ENCODE measurements at regions not wholly inside any gene's neighbourhood (a gene's known extent, or its start where the extent isn't known, plus 50 kb on each side); places are given as distances from the start of the nearest gene placed in this dataset.
"Not testable (repeated sequence)": the region's sequence is repeated elsewhere in the genome, so short reads cannot be mapped to it uniquely, and the experiment has no call there.

DNA sequence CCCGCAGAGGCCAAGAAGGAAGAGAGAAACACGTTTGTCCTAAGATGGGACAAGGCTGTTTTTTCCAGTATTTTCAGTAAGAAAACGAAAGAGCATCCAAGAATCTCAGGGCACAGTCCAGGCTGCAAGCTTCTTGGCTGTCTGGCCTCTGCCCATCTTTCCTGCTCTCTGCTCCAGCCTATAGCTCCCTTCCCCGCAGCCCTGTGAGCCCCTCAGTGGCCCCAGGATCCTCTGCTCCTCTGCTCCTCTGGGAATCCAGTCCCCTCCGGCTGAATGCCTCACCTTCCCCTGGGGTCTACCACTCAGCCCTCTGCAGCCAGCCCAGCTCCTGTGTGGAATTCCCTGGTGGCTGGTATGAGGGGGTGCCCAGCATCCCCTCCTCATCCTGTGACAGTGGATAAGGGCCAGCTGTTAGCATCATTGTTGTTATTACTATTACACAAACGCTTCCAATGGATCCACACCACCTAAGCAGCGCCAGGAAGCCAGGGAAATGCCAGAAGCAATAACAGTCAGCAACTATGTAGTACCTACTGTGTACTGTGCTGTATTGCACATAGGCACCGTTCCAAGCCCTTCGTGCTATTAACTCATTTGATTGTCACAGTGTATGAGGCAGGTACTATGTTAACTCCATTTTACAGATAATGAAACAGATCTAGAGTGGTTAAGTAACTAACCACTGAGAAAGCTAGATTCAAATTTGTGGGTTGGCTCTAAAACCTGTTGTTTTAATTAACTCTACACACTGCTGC, 60.3 kb upstream of the PTPN1 start:
- Mint-ChIP-seq H3K9me3 (no peaks in the 10 kb centered on the region), H3K4me3 (no peak overlapping the region), H3K36me3 (ENCODE audit: low read depth) (no peaks in the 10 kb centered on the region), H3K27ac (no peak overlapping the region), H3K4me1 (ENCODE audit: low read depth) (peaks cover 19% of the 10 kb centered on the region), H3K27me3 (ENCODE audit: low read depth) (peaks cover 26% of the 10 kb centered on the region)
- no peak for DNase-seq (ENCODE audit: low spot score)

DNA sequence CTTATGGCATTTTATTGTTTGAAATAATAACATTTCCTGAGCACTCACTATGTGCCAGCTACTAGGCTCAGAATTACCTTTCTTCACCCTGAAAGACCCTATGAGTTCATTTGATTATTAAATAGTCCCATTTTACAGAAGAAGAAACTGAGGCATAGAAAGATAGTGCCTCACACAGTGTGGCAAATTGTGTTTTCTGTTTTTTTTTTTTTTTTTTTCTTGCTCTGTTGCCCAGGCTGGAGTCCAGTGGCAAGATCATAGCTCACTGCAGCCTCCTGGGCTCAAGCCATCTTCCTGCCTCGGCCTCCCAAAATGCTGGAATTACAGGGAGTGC, 59.7 kb upstream of the PTPN1 start:
- peaks cover 26% of the 10 kb centered on the region for H3K27me3 Mint-ChIP-seq (ENCODE audit: low read depth)
- H3K36me3 Mint-ChIP-seq (ENCODE audit: low read depth), result no peaks in the 10 kb centered on the region
- no peaks in the 10 kb centered on the region for H3K9me3 Mint-ChIP-seq
- H3K4me3 Mint-ChIP-seq, result no peak overlapping the region
- H3K4me1 Mint-ChIP-seq (ENCODE audit: low read depth), result peaks cover 19% of the 10 kb centered on the region
- no peak overlapping the region for H3K27ac Mint-ChIP-seq
- DNase-seq (ENCODE audit: low spot score), result no peak

DNA sequence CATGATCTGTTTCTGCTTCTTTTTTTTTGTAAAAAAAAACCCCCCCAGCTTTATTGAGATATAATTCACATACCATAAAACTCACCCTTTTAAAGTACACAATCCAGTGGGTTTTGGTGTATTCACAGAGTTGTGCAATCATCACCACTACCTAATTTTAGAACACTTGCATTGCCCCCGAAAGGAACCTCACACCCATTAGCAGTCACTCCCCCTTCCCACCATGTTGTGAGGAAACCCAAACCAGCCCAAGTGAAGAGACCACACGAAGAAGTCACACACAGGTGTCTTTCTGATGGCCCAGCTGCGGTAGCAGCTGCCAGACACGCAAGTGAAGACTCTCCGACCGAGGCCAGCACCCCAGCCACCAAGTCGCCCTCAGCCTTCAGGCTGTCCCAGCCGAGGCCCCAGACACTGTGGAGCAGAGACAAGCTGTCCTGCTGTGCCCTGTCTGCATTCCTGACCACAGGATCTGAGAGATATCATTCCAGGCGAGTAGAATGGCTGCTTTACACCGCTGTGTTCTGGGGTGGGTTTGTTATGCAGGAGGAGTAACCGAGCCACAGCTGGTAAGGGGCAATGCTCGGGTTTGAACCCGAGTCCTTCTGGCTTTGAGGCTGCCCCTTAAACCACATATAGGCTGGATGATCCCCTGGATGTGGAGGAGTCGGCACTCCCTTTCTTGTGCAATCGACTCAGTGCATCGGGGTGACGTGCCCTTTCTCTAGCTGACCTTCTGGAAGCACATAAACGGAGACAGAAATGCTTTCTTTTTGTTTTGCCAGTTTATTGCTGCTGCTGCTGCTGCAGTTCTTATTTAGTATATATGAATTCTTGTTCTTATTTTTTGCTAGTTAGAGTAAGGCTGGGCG, 59.1 kb upstream of the PTPN1 start:
- no peak overlapping the region for H3K27ac Mint-ChIP-seq
- no peaks in the 10 kb centered on the region for H3K36me3 Mint-ChIP-seq (ENCODE audit: low read depth)
- peaks cover 26% of the 10 kb centered on the region for H3K27me3 Mint-ChIP-seq (ENCODE audit: low read depth)
- peaks cover 19% of the 10 kb centered on the region for H3K4me1 Mint-ChIP-seq (ENCODE audit: low read depth)
- H3K9me3 Mint-ChIP-seq, result no peaks in the 10 kb centered on the region
- peak overlapping the region; percentile 49 for H3K4me3 Mint-ChIP-seq
- no peak for DNase-seq (ENCODE audit: low spot score)

DNA sequence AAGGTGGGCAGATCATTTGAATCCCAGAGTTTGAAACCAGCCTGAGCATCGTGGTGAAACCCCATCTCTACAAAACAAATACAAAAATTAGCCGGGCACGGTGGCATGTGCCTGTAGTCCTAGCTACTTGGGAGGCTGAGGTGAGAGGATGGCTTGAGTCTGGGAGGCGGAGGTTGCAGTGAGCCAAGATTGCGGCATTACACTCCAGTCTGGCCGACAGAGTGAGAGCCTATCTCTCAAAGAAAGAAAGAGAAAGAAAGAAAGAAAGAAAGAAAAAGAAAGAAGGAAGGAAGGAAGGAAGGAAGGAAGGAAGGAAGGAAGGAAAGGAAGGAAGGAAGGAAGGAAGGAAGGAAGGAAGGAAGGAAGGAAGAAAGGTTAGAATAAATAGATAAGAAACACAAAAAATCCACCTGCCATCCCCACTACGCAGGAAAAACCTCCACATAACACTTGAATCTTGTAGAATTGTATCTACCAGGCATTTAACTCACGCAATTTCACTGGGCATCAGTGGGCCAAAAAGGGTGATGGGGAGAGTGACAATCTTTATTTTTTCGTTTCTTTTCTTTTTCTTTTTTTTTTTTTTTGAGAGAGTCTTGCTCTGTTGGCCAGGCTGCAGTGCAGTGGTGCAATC, 58.3 kb upstream of the PTPN1 start:
- H3K4me3 Mint-ChIP-seq; H3K27ac Mint-ChIP-seq; H3K36me3 Mint-ChIP-seq (ENCODE audit: low read depth); H3K9me3 Mint-ChIP-seq; DNase-seq (ENCODE audit: low spot score): not testable (repeated sequence)
- Mint-ChIP-seq H3K4me1 (ENCODE audit: low read depth) (peaks cover 19% of the 10 kb centered on the region), H3K27me3 (ENCODE audit: low read depth) (peaks cover 26% of the 10 kb centered on the region)

GRCh38 chr20:50453533-50454244, 56.5 kb upstream of the PTPN1 start:
- Mint-ChIP-seq H3K4me3 (no peak overlapping the region), H3K4me1 (ENCODE audit: low read depth) (peaks cover 19% of the 10 kb centered on the region), H3K9me3 (no peaks in the 10 kb centered on the region), H3K27ac (no peak overlapping the region), H3K36me3 (ENCODE audit: low read depth) (no peaks in the 10 kb centered on the region), H3K27me3 (ENCODE audit: low read depth) (peaks cover 20% of the 10 kb centered on the region)
- no peak for DNase-seq (ENCODE audit: low spot score)

DNA sequence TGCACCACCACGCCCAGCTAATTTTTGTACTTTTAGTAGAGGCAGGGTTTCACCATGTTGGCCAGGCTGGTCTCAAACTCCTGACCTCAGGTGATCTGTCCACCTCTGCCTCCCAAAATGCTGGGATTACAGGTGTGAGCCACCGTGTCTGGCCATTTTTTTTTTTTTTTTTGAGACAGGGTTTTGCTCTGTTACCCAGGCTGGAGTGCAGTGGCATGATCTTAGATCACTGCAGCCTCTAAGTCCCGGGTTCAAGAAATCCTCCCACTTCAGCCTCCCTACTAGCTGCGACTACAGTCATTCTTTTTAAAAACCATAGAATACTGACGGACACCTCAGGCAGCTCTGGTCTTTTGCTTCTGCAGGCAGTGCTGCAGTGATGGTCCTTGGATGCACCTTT, 54.9 kb upstream of the PTPN1 start:
- H3K36me3 Mint-ChIP-seq (ENCODE audit: low read depth); H3K9me3 Mint-ChIP-seq; DNase-seq (ENCODE audit: low spot score); H3K27ac Mint-ChIP-seq; H3K4me3 Mint-ChIP-seq: not testable (repeated sequence)
- Mint-ChIP-seq H3K4me1 (ENCODE audit: low read depth) (peaks cover 17% of the 10 kb centered on the region), H3K27me3 (ENCODE audit: low read depth) (peaks cover 20% of the 10 kb centered on the region)

DNA sequence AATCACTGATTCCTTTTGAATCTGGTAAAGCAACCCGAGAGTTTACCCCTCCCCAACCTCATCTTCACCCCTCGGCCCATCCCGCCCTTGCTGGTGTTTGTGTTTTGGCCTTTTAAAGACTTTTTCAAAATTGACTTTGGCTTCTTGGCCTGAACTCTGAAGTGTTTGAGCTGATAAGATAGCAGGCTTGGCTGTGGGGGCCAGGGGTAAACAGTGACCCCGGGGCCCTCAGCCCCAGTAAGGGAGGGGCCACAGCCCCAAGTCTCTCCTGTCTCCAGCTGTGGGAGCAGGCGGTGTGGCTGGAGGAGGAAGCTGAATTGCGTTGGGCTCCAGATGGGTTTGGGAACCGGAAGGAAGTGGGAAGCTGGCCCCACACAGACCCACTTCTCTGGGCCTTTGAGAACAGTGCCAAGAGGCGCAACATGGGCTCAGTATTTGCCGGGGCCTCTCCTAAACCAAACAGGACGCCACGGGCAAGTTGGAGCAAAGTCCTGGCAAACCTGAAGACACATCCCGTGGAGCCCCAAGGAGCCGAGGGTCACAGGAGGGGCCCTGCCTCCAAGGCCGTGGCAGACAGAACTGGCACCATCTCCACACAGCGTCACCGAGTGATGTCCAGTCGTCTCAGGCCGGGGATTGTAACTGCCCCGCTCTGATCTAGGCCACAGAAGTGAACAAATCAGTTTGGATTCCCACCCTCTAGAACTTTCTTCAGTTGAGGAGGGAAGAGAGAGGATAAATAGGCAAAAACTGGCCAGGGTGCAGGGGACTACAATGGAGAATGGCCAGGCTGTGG, 54.3 kb upstream of the PTPN1 start:
- peaks cover 13% of the 10 kb centered on the region for H3K4me1 Mint-ChIP-seq (ENCODE audit: low read depth)

DNA sequence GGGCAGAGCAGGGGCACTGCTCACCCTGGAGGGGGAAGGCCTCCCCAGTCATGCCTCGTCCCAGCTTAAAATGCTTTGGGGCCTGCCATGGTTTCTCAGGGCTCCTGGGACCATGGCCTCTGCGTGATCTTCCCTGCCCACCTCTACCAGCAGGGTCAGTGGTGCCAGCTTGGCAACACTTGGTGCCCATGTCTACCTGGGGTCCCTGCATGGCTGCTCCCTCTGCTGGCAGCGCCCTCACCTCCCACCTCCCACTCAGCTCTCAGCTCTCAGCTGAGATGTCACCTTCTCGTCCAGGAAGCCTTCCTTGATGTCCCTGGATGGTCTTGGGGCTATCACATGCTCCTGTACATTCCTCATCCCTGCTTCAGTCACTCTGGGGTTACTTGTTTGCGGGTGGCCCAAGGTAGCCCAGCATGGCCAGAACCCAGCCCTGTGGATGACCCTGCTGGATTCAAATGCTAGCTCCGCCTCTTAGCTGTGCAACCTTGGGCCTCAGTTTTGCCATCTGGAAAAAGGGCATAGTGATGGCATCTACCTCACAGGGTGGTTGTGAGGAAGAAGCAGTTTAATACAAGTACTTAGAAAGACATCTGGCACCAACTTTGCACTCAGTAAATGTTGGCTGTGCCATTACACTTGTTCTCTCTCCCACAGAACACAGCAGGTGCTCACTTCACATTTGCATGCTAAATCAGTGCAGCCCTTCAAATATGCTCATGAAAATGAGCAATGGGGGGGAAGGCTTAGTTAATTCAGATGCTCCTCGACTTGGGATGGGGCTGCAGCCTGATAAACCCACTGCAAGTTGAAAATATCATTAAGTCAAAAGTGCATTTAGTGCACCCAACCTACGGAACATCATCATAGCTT, 53.5 kb upstream of the PTPN1 start:
- H3K27me3 Mint-ChIP-seq (ENCODE audit: low read depth), result peaks cover 12% of the 10 kb centered on the region
- DNase-seq (ENCODE audit: low spot score), result no peak
- H3K4me1 Mint-ChIP-seq (ENCODE audit: low read depth), result peaks cover 7% of the 10 kb centered on the region
- no peak overlapping the region for H3K27ac Mint-ChIP-seq
- no peak overlapping the region for H3K4me3 Mint-ChIP-seq
- H3K9me3 Mint-ChIP-seq, result no peaks in the 10 kb centered on the region
- no peaks in the 10 kb centered on the region for H3K36me3 Mint-ChIP-seq (ENCODE audit: low read depth)

More for the DNA sequence above, 54.3 kb upstream of the PTPN1 start:
- peaks cover 19% of the 10 kb centered on the region for H3K27me3 Mint-ChIP-seq (ENCODE audit: low read depth)
- DNase-seq (ENCODE audit: low spot score), result no peak
- no peaks in the 10 kb centered on the region for H3K9me3 Mint-ChIP-seq
- no peak overlapping the region for H3K27ac Mint-ChIP-seq
- no peaks in the 10 kb centered on the region for H3K36me3 Mint-ChIP-seq (ENCODE audit: low read depth)
- H3K4me3 Mint-ChIP-seq, result no peak overlapping the region

DNA sequence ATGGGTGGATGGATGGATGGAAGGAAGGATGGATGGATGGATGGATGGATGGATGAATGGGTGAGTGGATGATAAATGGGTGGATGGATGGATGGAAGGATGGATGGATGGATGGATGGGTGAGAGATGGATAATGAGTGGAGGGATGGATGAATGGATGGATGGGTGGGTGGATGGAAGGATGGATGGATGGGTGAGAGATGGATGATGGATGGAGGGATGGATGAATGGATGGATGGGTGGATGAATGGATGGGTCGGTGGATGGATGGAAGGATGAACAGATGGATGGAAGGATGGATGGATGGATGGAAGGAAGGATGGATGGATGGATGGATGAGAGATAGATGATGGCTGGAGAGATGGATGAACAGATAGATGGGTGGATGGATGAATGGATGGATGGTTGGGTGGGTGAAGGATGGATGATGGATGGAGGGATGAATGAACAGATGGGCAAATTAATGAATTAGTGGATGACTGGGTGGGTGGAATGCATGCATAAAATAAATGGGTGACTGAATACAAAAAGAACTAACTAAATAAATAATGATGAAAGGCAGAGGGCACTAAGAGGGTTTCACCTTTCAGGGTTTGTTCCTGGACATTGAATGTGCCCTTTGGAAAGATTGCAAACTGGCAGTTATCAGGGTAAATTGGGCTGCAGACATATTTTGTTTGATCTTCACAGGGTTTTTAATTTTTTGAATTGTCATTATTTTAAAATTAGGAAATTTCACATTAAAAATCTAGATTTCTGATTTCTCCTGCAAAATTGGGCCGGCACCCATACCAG, 50.9 kb upstream of the PTPN1 start:
- DNase-seq (ENCODE audit: low spot score), result no peak
- no peak overlapping the region for H3K4me3 Mint-ChIP-seq
- peaks cover 3% of the 10 kb centered on the region for H3K4me1 Mint-ChIP-seq (ENCODE audit: low read depth)
- peaks cover 2% of the 10 kb centered on the region for H3K27me3 Mint-ChIP-seq (ENCODE audit: low read depth)
- no peak overlapping the region for H3K27ac Mint-ChIP-seq
- no peaks in the 10 kb centered on the region for H3K9me3 Mint-ChIP-seq
- H3K36me3 Mint-ChIP-seq (ENCODE audit: low read depth), result no peaks in the 10 kb centered on the region

DNA sequence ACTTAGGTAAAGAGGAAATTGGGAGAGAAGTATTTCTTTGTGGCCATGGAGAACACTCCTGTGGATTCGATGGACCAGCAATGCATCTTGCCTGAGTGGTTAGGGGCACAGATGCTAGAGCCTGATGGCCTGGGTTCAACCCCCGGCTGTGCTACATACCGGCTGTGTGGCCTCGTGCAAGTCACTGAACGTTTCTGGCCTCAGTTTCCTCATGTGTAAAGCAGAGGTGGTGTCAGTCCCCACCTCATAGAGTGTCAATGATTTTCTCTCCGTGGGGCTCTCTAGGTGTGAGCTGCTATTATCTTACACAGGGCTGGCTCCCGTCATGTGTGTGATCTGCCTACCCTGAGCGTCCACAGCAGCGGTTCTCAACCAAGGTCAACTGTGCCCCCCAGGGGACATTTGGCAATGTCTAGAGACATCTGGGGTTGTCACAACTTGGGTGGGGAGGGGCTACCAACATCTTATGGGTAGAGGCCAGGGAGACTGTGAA, 50.0 kb upstream of the PTPN1 start:
- no peaks in the 10 kb centered on the region for H3K9me3 Mint-ChIP-seq
- H3K36me3 Mint-ChIP-seq (ENCODE audit: low read depth), result no peaks in the 10 kb centered on the region
- H3K4me3 Mint-ChIP-seq, result no peak overlapping the region
- H3K27ac Mint-ChIP-seq, result no peak overlapping the region
- no peaks in the 10 kb centered on the region for H3K27me3 Mint-ChIP-seq (ENCODE audit: low read depth)
- peaks cover 3% of the 10 kb centered on the region for H3K4me1 Mint-ChIP-seq (ENCODE audit: low read depth)
- DNase-seq (ENCODE audit: low spot score), result no peak
